ENCODE measurements at regions not wholly inside any gene's neighbourhood (a gene's known extent, or its start where the extent isn't known, plus 50 kb on each side); places are given as distances from the start of the nearest gene placed in this dataset.
A peak's percentile ranks its signal among the peaks of the same experiment; 100 is the strongest.

GRCh38 chr13:73336773-73337172 is 278.0 kb downstream of the KLF5 start:
- Mint-ChIP-seq H3K4me1 (ENCODE audit: unreplicated experiment) (peaks cover 4% of the 10 kb centered on the region), H3K27ac (no peak overlapping the region), H3K27me3 (no peaks in the 10 kb centered on the region), H3K4me3 (no peak overlapping the region), H3K9me3 (peaks cover 5% of the 10 kb centered on the region), H3K36me3 (no peaks in the 10 kb centered on the region)
- DNase-seq (ENCODE audit: extremely low spot score, unreplicated experiment) = no peak
- TF ChIP-seq CTCF (conservative IDR thresholded peaks at IDR 0.05) = no peak

- no peaks in the 10 kb centered on the region for H3K27me3 Mint-ChIP-seq
- H3K4me1 Mint-ChIP-seq (ENCODE audit: unreplicated experiment) = peaks cover 4% of the 10 kb centered on the region
- no peak for DNase-seq (ENCODE audit: extremely low spot score, unreplicated experiment)
- no peak overlapping the region for H3K4me3 Mint-ChIP-seq
- H3K27ac Mint-ChIP-seq = no peak overlapping the region
- no peaks in the 10 kb centered on the region for H3K36me3 Mint-ChIP-seq
- TF ChIP-seq CTCF (conservative IDR thresholded peaks at IDR 0.05) = no peak
- H3K9me3 Mint-ChIP-seq = peaks cover 5% of the 10 kb centered on the region
Observed at GRCh38 chr13:73335944-73336343, 277.1 kb downstream of the KLF5 start.

GRCh38 chr13:73335210-73335609 is 276.4 kb downstream of the KLF5 start:
- H3K36me3 Mint-ChIP-seq = no peaks in the 10 kb centered on the region
- peaks cover 4% of the 10 kb centered on the region for H3K4me1 Mint-ChIP-seq (ENCODE audit: unreplicated experiment)
- peaks cover 8% of the 10 kb centered on the region for H3K9me3 Mint-ChIP-seq
- H3K4me3 Mint-ChIP-seq = no peak overlapping the region
- DNase-seq (ENCODE audit: extremely low spot score, unreplicated experiment) = no peak
- H3K27ac Mint-ChIP-seq = peak overlapping the region; percentile 52
- no peaks in the 10 kb centered on the region for H3K27me3 Mint-ChIP-seq
- no peak for TF ChIP-seq CTCF (conservative IDR thresholded peaks at IDR 0.05)

GRCh38 chr13:73334445-73334844 is 275.6 kb downstream of the KLF5 start:
- DNase-seq (ENCODE audit: extremely low spot score, unreplicated experiment) = no peak
- H3K27me3 Mint-ChIP-seq = no peaks in the 10 kb centered on the region
- TF ChIP-seq CTCF (conservative IDR thresholded peaks at IDR 0.05) = no peak
- peaks cover 4% of the 10 kb centered on the region for H3K4me1 Mint-ChIP-seq (ENCODE audit: unreplicated experiment)
- H3K27ac Mint-ChIP-seq = peak overlapping the region; percentile 52
- no peaks in the 10 kb centered on the region for H3K36me3 Mint-ChIP-seq
- peaks cover 11% of the 10 kb centered on the region for H3K9me3 Mint-ChIP-seq
- peak overlapping the region; percentile 3 for H3K4me3 Mint-ChIP-seq

GRCh38 chr13:73331556-73331955 is 272.8 kb downstream of the KLF5 start:
- no peak for DNase-seq (ENCODE audit: extremely low spot score, unreplicated experiment)
- H3K27ac Mint-ChIP-seq = no peak overlapping the region
- peaks cover 11% of the 10 kb centered on the region for H3K9me3 Mint-ChIP-seq
- no peaks in the 10 kb centered on the region for H3K36me3 Mint-ChIP-seq
- peaks cover 5% of the 10 kb centered on the region for H3K4me1 Mint-ChIP-seq (ENCODE audit: unreplicated experiment)
- no peak overlapping the region for H3K4me3 Mint-ChIP-seq
- H3K27me3 Mint-ChIP-seq = no peaks in the 10 kb centered on the region
- TF ChIP-seq CTCF (conservative IDR thresholded peaks at IDR 0.05) = no peak

- H3K9me3 Mint-ChIP-seq = peaks cover 8% of the 10 kb centered on the region
- no peaks in the 10 kb centered on the region for H3K36me3 Mint-ChIP-seq
- H3K27ac Mint-ChIP-seq = no peak overlapping the region
- H3K4me3 Mint-ChIP-seq = no peak overlapping the region
- no peak for DNase-seq (ENCODE audit: extremely low spot score, unreplicated experiment)
- no peaks in the 10 kb centered on the region for H3K27me3 Mint-ChIP-seq
- peaks cover 11% of the 10 kb centered on the region for H3K4me1 Mint-ChIP-seq (ENCODE audit: unreplicated experiment)
- TF ChIP-seq CTCF (conservative IDR thresholded peaks at IDR 0.05) = no peak
Observed at GRCh38 chr13:73329355-73329754, 270.6 kb downstream of the KLF5 start.

Data from type B pancreatic cell (in vitro differentiated cells).